KOPT-K1 (cell line): ENCODE measurements at regions not wholly inside any gene's neighbourhood (a gene's known extent, or its start where the extent isn't known, plus 50 kb on each side); places are given as distances from the start of the nearest gene placed in this dataset.
"Not testable (repeated sequence)": the region's sequence is repeated elsewhere in the genome, so short reads cannot be mapped to it uniquely, and the experiment has no call there.

Experiments
- H3K27ac ChIP-seq: fragments of 200-600 bp; sonication (generic); 2 replicates; pipeline ENCODE4 v1.5.1; 2016; ENCODE audit warnings: antibody characterized with exemption, mild to moderate bottlenecking, low read depth, low read length; ENCODE audit not compliant: poor library complexity, severe bottlenecking
- H3K36me3 ChIP-seq: fragments of 200-600 bp; sonication (generic); 2 replicates; pipeline ENCODE4 v1.5.1; 2017; ENCODE audit warnings: antibody characterized with exemption, mild to moderate bottlenecking, low read length, moderate library complexity; ENCODE audit not compliant: insufficient read depth
- H3K9me3 ChIP-seq: fragments of 200-600 bp; sonication (generic); 2 replicates; pipeline ENCODE4 v1.5.1; 2017; ENCODE audit warnings: antibody characterized with exemption, low read length, mild to moderate bottlenecking; ENCODE audit not compliant: insufficient read depth, poor library complexity, severe bottlenecking

GRCh38 chr13:59318320-59318930 is 845.3 kb downstream of the DIAPH3 start:
- Histone ChIP-seq H3K9me3 (no peaks in the 10 kb centered on the region), H3K36me3 (no peaks in the 10 kb centered on the region), H3K27ac (no peak overlapping the region)

- Histone ChIP-seq H3K9me3 (no peaks in the 10 kb centered on the region), H3K36me3 (no peaks in the 10 kb centered on the region), H3K27ac (no peak overlapping the region)
Measured at GRCh38 chr13:59319276-59319675, 844.5 kb downstream of the DIAPH3 start.

- H3K9me3 ChIP-seq = no peaks in the 10 kb centered on the region
- H3K27ac ChIP-seq = no peak overlapping the region
- no peaks in the 10 kb centered on the region for H3K36me3 ChIP-seq
Measured at GRCh38 chr13:59320021-59320420, 843.7 kb downstream of the DIAPH3 start.

- H3K36me3 ChIP-seq, H3K9me3 ChIP-seq, H3K27ac ChIP-seq: not testable (repeated sequence)
Measured at GRCh38 chr13:59324401-59324800, 839.3 kb downstream of the DIAPH3 start.

GRCh38 chr13:59326717-59327116 is 837.0 kb downstream of the DIAPH3 start:
- Histone ChIP-seq H3K9me3 (no peaks in the 10 kb centered on the region), H3K36me3 (no peaks in the 10 kb centered on the region)

GRCh38 chr13:59330764-59331163 is 833.0 kb downstream of the DIAPH3 start:
- Histone ChIP-seq H3K9me3 (no peaks in the 10 kb centered on the region), H3K36me3 (no peaks in the 10 kb centered on the region), H3K27ac (no peak overlapping the region)

More at GRCh38 chr13:59326717-59327116, 837.0 kb downstream of the DIAPH3 start:
- H3K27ac ChIP-seq = no peak overlapping the region

- H3K27ac ChIP-seq = no peak overlapping the region
- H3K36me3 ChIP-seq = no peaks in the 10 kb centered on the region
- no peaks in the 10 kb centered on the region for H3K9me3 ChIP-seq
Measured at GRCh38 chr13:59332966-59333365, 830.8 kb downstream of the DIAPH3 start.

GRCh38 chr13:59337070-59337469 is 826.7 kb downstream of the DIAPH3 start:
- H3K9me3 ChIP-seq = no peaks in the 10 kb centered on the region
- no peaks in the 10 kb centered on the region for H3K36me3 ChIP-seq

GRCh38 chr13:59340151-59340550 is 823.6 kb downstream of the DIAPH3 start:
- Histone ChIP-seq H3K36me3 (no peaks in the 10 kb centered on the region), H3K27ac (no peak overlapping the region), H3K9me3 (no peaks in the 10 kb centered on the region)

More at GRCh38 chr13:59337070-59337469, 826.7 kb downstream of the DIAPH3 start:
- H3K27ac ChIP-seq = no peak overlapping the region

- H3K27ac ChIP-seq = no peak overlapping the region
- no peaks in the 10 kb centered on the region for H3K36me3 ChIP-seq
- no peaks in the 10 kb centered on the region for H3K9me3 ChIP-seq
Measured at GRCh38 chr13:59340581-59340980, 823.1 kb downstream of the DIAPH3 start.

GRCh38 chr13:59342400-59342799 is 821.3 kb downstream of the DIAPH3 start:
- no peaks in the 10 kb centered on the region for H3K9me3 ChIP-seq
- no peaks in the 10 kb centered on the region for H3K36me3 ChIP-seq
- H3K27ac ChIP-seq = no peak overlapping the region

GRCh38 chr13:59343132-59343531 is 820.6 kb downstream of the DIAPH3 start:
- no peaks in the 10 kb centered on the region for H3K36me3 ChIP-seq
- H3K9me3 ChIP-seq = no peaks in the 10 kb centered on the region
- no peak overlapping the region for H3K27ac ChIP-seq

GRCh38 chr13:59343993-59344822 is 819.5 kb downstream of the DIAPH3 start:
- H3K36me3 ChIP-seq = no peaks in the 10 kb centered on the region
- no peaks in the 10 kb centered on the region for H3K9me3 ChIP-seq
- H3K27ac ChIP-seq = no peak overlapping the region

- Histone ChIP-seq H3K27ac (no peak overlapping the region), H3K9me3 (no peaks in the 10 kb centered on the region), H3K36me3 (no peaks in the 10 kb centered on the region)
Measured at GRCh38 chr13:59345311-59345710, 818.4 kb downstream of the DIAPH3 start.

- H3K27ac ChIP-seq = no peak overlapping the region
- H3K9me3 ChIP-seq = no peaks in the 10 kb centered on the region
- no peaks in the 10 kb centered on the region for H3K36me3 ChIP-seq
Measured at GRCh38 chr13:59346999-59347723, 816.6 kb downstream of the DIAPH3 start.
